ENCODE measurements at regions not wholly inside any gene's neighbourhood (a gene's known extent, or its start where the extent isn't known, plus 50 kb on each side); places are given as distances from the start of the nearest gene placed in this dataset.

- Histone ChIP-seq H3K27me3 (no peaks in the 10 kb centered on the region), H3K9me3 (no peaks in the 10 kb centered on the region), H3K36me3 (no peaks in the 10 kb centered on the region), H3K4me1 (no peaks in the 10 kb centered on the region), H3K4me3 (no peak overlapping the region), H3K27ac (no peak overlapping the region)
- no peak for TF ChIP-seq CTCF (IDR thresholded peaks at IDR 0.05)
- DNase-seq (ENCODE audit: low spot score in 2 of 2) = no peak
- intact Hi-C loops (cut with DNase I) = no loop called here
These were observed 329.8 kb upstream of the MIR17HG start for GRCh38 chr13:91017669-91018053.

- DNase-seq (ENCODE audit: low spot score in 2 of 2) = no peak
- Histone ChIP-seq H3K27me3 (no peaks in the 10 kb centered on the region), H3K27ac (no peak overlapping the region), H3K36me3 (no peaks in the 10 kb centered on the region), H3K4me3 (no peak overlapping the region), H3K9me3 (no peaks in the 10 kb centered on the region), H3K4me1 (no peaks in the 10 kb centered on the region)
- no peak for TF ChIP-seq CTCF (IDR thresholded peaks at IDR 0.05)
- intact Hi-C loops (cut with DNase I) = no loop called here
These were observed 326.9 kb upstream of the MIR17HG start for GRCh38 chr13:91020461-91021034.

- no peak for TF ChIP-seq CTCF (IDR thresholded peaks at IDR 0.05)
- no peak overlapping the region for H3K4me3 ChIP-seq
- no peaks in the 10 kb centered on the region for H3K36me3 ChIP-seq
- no peaks in the 10 kb centered on the region for H3K27me3 ChIP-seq
- intact Hi-C loops (cut with DNase I) = no loop called here
- no peaks in the 10 kb centered on the region for H3K9me3 ChIP-seq
- H3K4me1 ChIP-seq = no peaks in the 10 kb centered on the region
- no peak for DNase-seq (ENCODE audit: low spot score in 2 of 2)
- no peak overlapping the region for H3K27ac ChIP-seq
These were observed 323.2 kb upstream of the MIR17HG start for GRCh38 chr13:91024157-91024792.

- TF ChIP-seq CTCF (IDR thresholded peaks at IDR 0.05) = no peak
- Histone ChIP-seq H3K9me3 (no peaks in the 10 kb centered on the region), H3K36me3 (no peaks in the 10 kb centered on the region), H3K27ac (no peak overlapping the region), H3K4me3 (no peak overlapping the region), H3K4me1 (no peaks in the 10 kb centered on the region), H3K27me3 (no peaks in the 10 kb centered on the region)
- intact Hi-C loops (cut with DNase I) = no loop called here
- DNase-seq (ENCODE audit: low spot score in 2 of 2) = no peak
These were observed 322.0 kb upstream of the MIR17HG start for GRCh38 chr13:91025442-91025841.

GRCh38 chr13:91031508-91031907, 316.0 kb upstream of the MIR17HG start:
- DNase-seq (ENCODE audit: low spot score in 2 of 2) = no peak
- no peaks in the 10 kb centered on the region for H3K9me3 ChIP-seq
- H3K36me3 ChIP-seq = no peaks in the 10 kb centered on the region
- no peak overlapping the region for H3K4me3 ChIP-seq
- H3K27ac ChIP-seq = no peak overlapping the region
- H3K4me1 ChIP-seq = no peaks in the 10 kb centered on the region
- no peaks in the 10 kb centered on the region for H3K27me3 ChIP-seq
- intact Hi-C loops (cut with DNase I) = no loop called here
- no peak for TF ChIP-seq CTCF (IDR thresholded peaks at IDR 0.05)
